ENCODE measurements at regions not wholly inside any gene's neighbourhood (a gene's known extent, or its start where the extent isn't known, plus 50 kb on each side); places are given as distances from the start of the nearest gene placed in this dataset.
"Not testable (repeated sequence)": the region's sequence is repeated elsewhere in the genome, so short reads cannot be mapped to it uniquely, and the experiment has no call there.

- TF ChIP-seq, protein P1, sequence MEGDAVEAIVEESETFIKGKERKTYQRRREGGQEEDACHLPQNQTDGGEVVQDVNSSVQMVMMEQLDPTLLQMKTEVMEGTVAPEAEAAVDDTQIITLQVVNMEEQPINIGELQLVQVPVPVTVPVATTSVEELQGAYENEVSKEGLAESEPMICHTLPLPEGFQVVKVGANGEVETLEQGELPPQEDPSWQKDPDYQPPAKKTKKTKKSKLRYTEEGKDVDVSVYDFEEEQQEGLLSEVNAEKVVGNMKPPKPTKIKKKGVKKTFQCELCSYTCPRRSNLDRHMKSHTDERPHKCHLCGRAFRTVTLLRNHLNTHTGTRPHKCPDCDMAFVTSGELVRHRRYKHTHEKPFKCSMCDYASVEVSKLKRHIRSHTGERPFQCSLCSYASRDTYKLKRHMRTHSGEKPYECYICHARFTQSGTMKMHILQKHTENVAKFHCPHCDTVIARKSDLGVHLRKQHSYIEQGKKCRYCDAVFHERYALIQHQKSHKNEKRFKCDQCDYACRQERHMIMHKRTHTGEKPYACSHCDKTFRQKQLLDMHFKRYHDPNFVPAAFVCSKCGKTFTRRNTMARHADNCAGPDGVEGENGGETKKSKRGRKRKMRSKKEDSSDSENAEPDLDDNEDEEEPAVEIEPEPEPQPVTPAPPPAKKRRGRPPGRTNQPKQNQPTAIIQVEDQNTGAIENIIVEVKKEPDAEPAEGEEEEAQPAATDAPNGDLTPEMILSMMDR (IDR thresholded peaks at IDR 0.05; ENCODE audit: insufficient read depth, low read length, poor library complexity, severe bottlenecking) = not testable (repeated sequence)
- not testable (repeated sequence) for TF ChIP-seq EZH2phosphoT487 (conservative IDR thresholded peaks at IDR 0.05; ENCODE audit: low read length)
Measured at GRCh38 chr16:16609627-16610026, 230.7 kb downstream of the NPIPA7 start.

All from SU-DHL-6 (cell line).